Fibroblast of mammary gland (primary cell): ENCODE measurements at regions not wholly inside any gene's neighbourhood (a gene's known extent, or its start where the extent isn't known, plus 50 kb on each side); places are given as distances from the start of the nearest gene placed in this dataset.

Experiments
- DNase-seq: peaks from one replicate; pipeline ENCODE4 v3.0.0-alpha.2; 2010; ENCODE audit warnings: low read depth
- H3K4me3 ChIP-seq: 2 replicates; pipeline ENCODE4 v1.5.1; 2011; ENCODE audit warnings: low read depth, mild to moderate bottlenecking, low read length, moderate library complexity; ENCODE audit not compliant: control insufficient read depth
- CTCF ChIP-seq: conservative IDR thresholded peaks from 2 replicates; pipeline ENCODE4 v1.5.1; 2011; ENCODE audit warnings: low read depth, low read length, inconsistent platforms; ENCODE audit not compliant: control insufficient read depth, insufficient read depth

- no peak for TF ChIP-seq CTCF
- no peak overlapping the region for H3K4me3 ChIP-seq
- DNase-seq: no peak
Measured at GRCh38 chr1:214108097-214108446, 120.3 kb downstream of the PROX1 start.

GRCh38 chr1:214111796-214112195, 124.0 kb downstream of the PROX1 start:
- no peak overlapping the region for H3K4me3 ChIP-seq
- TF ChIP-seq CTCF: no peak
- no peak for DNase-seq

GRCh38 chr1:214116258-214116657, 128.5 kb downstream of the PROX1 start:
- no peak for TF ChIP-seq CTCF
- no peak overlapping the region for H3K4me3 ChIP-seq
- DNase-seq: peak; percentile 10

- no peak for TF ChIP-seq CTCF
- H3K4me3 ChIP-seq: no peak overlapping the region
- no peak for DNase-seq
Measured at GRCh38 chr1:214117780-214118179, 130.0 kb downstream of the PROX1 start.

- DNase-seq: no peak
- TF ChIP-seq CTCF: no peak
- no peak overlapping the region for H3K4me3 ChIP-seq
Measured at GRCh38 chr1:214120191-214120590, 132.4 kb downstream of the PROX1 start.

DNA sequence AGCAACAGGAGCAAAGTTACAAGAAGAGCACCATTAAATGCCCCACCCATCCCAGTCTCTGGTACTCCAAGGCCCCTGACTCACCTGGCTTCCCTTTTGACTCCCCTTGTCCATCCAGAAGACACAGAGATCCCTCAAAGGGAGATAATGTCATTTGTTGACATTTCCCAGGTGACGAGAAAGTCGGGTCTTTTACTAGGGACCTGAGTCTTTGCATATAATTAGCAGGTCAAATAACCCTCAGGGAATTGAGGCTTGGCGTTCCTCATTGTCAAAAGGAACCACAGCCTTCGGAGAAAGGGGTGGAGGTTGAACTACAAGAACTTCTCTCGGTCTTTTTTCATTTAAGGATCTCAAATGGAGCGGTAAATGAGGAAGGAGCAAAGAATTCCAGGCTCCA, 133.2 kb downstream of the PROX1 start:
- TF ChIP-seq CTCF: no peak
- H3K4me3 ChIP-seq: no peak overlapping the region
- no peak for DNase-seq

DNA sequence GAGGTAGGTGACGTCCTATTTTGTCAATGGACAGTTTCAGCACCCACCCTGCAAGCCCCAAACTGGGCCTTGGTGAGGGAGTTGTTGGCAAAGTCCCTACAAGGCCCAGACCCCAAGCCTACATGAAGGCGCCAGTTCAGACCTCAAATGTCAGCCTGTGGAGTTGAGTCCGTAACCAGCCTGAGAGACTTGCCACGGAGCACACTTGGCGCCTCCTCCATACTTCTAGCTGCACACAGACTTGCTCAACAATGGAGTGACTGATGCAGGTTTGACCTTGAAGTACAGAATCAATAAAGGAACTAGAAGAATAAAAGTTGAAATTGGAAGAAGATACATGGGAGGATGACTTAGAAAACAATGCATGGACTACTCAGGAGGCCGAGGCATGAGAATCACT, 134.3 kb downstream of the PROX1 start:
- H3K4me3 ChIP-seq: no peak overlapping the region
- TF ChIP-seq CTCF: no peak
- DNase-seq: no peak
